HepG2 (cell line): ENCODE measurements at regions not wholly inside any gene's neighbourhood (a gene's known extent, or its start where the extent isn't known, plus 50 kb on each side); places are given as distances from the start of the nearest gene placed in this dataset.

Source experiments
- NFYB ChIP-seq: sonication (generic); formaldehyde crosslinking; IDR thresholded peaks from 2 replicates; pipeline ENCODE4 v1.4.0; 2020; ENCODE audit warnings: missing genetic modification reagents
- POLR2A ChIP-seq, 2 experiments: IDR thresholded peaks; 2 replicates each; pipeline ENCODE4 v1.6.1; 2011; ENCODE audit warnings: low read depth in 2 of 2, low read length in 2 of 2, mild to moderate bottlenecking in 1 of 2, moderate library complexity in 1 of 2; ENCODE audit not compliant: insufficient read depth in 1 of 2
- TF ChIP-seq, protein P1 (sequence below): sonication (generic); formaldehyde crosslinking; IDR thresholded peaks from 2 replicates; pipeline ENCODE4 v1.4.0; 2020; ENCODE audit warnings: missing genetic modification reagents
- TF ChIP-seq, protein P2 (sequence below), 2 experiments: IDR thresholded peaks; 2 replicates each; pipeline ENCODE4 v1.6.1; 2011 to 2012; ENCODE audit warnings: low read length in 2 of 2, borderline replicate concordance in 1 of 2, low read depth in 1 of 2, mild to moderate bottlenecking in 1 of 2, moderate library complexity in 1 of 2
- TF ChIP-seq, protein P3 (sequence below): sonication (generic); formaldehyde crosslinking; IDR thresholded peaks from 2 replicates; pipeline ENCODE4 v1.4.0; 2020; ENCODE audit warnings: missing genetic modification reagents

DNA sequence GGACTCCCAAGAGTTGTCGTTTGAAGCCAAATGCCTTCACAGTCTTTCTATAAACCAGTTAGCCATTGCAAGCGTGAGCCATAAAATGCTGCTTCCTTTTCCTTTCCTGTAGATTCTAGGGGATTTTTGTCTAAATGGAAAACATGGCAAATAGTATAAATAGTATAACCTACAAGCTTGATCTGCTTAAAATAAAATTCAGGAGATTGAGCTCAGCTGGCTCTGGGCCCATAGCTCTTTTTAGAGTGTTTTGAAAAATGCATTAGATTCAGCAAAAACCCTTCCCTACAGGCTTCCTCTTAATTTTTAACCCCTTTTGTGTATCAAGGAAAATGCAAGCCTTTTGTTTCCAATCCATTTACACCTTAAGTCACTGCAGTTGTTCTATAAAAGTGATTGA, 190.1 kb upstream of the GDF10 start:
- TF ChIP-seq, protein P1, sequence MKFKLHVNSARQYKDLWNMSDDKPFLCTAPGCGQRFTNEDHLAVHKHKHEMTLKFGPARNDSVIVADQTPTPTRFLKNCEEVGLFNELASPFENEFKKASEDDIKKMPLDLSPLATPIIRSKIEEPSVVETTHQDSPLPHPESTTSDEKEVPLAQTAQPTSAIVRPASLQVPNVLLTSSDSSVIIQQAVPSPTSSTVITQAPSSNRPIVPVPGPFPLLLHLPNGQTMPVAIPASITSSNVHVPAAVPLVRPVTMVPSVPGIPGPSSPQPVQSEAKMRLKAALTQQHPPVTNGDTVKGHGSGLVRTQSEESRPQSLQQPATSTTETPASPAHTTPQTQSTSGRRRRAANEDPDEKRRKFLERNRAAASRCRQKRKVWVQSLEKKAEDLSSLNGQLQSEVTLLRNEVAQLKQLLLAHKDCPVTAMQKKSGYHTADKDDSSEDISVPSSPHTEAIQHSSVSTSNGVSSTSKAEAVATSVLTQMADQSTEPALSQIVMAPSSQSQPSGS (CRISPR knock-in tag), result no peak
- TF ChIP-seq, protein P2, sequence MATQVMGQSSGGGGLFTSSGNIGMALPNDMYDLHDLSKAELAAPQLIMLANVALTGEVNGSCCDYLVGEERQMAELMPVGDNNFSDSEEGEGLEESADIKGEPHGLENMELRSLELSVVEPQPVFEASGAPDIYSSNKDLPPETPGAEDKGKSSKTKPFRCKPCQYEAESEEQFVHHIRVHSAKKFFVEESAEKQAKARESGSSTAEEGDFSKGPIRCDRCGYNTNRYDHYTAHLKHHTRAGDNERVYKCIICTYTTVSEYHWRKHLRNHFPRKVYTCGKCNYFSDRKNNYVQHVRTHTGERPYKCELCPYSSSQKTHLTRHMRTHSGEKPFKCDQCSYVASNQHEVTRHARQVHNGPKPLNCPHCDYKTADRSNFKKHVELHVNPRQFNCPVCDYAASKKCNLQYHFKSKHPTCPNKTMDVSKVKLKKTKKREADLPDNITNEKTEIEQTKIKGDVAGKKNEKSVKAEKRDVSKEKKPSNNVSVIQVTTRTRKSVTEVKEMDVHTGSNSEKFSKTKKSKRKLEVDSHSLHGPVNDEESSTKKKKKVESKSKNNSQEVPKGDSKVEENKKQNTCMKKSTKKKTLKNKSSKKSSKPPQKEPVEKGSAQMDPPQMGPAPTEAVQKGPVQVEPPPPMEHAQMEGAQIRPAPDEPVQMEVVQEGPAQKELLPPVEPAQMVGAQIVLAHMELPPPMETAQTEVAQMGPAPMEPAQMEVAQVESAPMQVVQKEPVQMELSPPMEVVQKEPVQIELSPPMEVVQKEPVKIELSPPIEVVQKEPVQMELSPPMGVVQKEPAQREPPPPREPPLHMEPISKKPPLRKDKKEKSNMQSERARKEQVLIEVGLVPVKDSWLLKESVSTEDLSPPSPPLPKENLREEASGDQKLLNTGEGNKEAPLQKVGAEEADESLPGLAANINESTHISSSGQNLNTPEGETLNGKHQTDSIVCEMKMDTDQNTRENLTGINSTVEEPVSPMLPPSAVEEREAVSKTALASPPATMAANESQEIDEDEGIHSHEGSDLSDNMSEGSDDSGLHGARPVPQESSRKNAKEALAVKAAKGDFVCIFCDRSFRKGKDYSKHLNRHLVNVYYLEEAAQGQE (IDR thresholded peaks at IDR 0.05; ENCODE audit: borderline replicate concordance in 1 of 2, low read depth in 1 of 2, low read length in 2 of 2), result no peak
- no peak for TF ChIP-seq POLR2A (IDR thresholded peaks at IDR 0.05; ENCODE audit: insufficient read depth in 1 of 2, low read depth in 2 of 2, low read length in 2 of 2)
- no peak for TF ChIP-seq NFYB (CRISPR knock-in tag)
- TF ChIP-seq, protein P3, sequence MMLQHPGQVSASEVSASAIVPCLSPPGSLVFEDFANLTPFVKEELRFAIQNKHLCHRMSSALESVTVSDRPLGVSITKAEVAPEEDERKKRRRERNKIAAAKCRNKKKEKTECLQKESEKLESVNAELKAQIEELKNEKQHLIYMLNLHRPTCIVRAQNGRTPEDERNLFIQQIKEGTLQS (CRISPR knock-in tag), result no peak
